Omental fat pad (tissue), 3 donors: ENCODE measurements at regions not wholly inside any gene's neighbourhood (a gene's known extent, or its start where the extent isn't known, plus 50 kb on each side); places are given as distances from the start of the nearest gene placed in this dataset.

ENCODE experiments used
- ATAC-seq: fragments of 150-250 bp; one replicate; pipeline ENCODE4 v1.9.1; 2016; ENCODE audit warnings: mild to moderate bottlenecking, moderate library complexity; ENCODE audit not compliant: low FRiP score
- DNase-seq: peaks from one replicate; pipeline ENCODE4 v3.0.0-alpha.2; 2019; ENCODE audit warnings: low spot score
- TF ChIP-seq, protein P1 (sequence below), 3 donors: fragments of 450-650 bp; IDR thresholded peaks; one replicate each; pipeline ENCODE4 v1.5.1; 2016 to 2017; ENCODE audit warnings: antibody characterized with exemption in 3 of 3, mild to moderate bottlenecking in 3 of 3, moderate library complexity in 2 of 3

DNA sequence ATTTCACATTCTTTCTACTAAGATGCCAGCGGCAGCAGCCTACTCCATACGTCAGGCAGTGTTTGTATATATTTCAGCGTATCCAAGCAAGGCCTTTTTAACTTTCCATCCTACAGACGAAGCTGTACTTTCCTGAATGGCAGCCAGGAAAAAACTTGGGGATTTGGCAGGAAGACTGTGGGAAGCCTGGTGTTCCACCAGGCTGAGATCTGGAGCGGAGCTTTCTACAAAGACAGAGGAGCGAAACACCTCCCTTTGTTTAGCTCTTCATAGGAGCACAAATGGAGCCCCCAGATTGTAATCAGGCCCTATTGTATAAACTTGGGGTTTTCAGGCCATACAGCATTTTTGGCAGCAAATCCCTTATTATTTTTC lies 143.8 kb downstream of the TES start:
- TF ChIP-seq, protein P1, sequence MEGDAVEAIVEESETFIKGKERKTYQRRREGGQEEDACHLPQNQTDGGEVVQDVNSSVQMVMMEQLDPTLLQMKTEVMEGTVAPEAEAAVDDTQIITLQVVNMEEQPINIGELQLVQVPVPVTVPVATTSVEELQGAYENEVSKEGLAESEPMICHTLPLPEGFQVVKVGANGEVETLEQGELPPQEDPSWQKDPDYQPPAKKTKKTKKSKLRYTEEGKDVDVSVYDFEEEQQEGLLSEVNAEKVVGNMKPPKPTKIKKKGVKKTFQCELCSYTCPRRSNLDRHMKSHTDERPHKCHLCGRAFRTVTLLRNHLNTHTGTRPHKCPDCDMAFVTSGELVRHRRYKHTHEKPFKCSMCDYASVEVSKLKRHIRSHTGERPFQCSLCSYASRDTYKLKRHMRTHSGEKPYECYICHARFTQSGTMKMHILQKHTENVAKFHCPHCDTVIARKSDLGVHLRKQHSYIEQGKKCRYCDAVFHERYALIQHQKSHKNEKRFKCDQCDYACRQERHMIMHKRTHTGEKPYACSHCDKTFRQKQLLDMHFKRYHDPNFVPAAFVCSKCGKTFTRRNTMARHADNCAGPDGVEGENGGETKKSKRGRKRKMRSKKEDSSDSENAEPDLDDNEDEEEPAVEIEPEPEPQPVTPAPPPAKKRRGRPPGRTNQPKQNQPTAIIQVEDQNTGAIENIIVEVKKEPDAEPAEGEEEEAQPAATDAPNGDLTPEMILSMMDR (IDR thresholded peaks at IDR 0.05), result no peak
- ATAC-seq (peak; percentile 37), DNase-seq (no peak)

DNA sequence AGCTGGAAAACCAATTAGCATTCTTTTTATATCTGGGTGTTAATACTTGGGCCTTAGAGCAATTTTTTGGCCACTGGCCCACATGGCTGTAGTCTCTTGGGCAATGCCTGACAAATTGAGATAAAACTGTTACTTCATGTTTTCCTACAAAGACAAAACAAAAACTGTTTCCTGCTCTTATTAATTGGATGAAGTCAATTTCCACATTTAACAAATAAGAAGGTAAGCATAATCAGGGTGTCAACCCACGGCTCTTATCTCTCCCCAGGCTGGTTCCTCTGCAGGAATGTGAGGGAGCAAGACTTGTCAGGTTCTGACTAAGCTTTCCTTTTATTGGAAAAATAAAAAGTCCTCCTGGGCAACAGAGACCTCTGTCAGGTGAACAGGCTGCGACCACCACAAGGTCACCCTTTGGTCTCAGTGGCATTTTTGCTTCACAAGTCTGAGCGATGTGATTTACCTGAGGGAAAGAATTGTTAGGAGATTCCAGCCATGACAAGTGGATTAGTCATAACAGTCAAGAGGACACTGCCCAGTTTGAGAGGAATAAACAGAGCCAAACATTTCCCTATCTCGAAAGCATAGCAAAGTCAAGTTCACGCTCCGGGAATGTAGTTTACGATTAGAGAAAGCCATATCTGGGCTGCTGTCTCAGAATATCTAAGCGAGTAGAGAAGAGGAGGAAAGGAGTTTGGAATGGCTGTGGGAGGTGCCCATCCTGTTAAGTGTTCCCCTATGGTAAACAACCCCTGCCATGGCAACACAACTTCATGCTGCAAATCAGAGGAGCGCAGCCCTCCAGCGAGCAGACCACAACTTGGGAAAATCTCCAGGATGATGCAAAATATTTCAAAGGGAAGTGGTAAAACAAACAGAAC lies 144.4 kb downstream of the TES start:
- ATAC-seq (peak; percentile 86), DNase-seq (peak; percentile 35)
- TF ChIP-seq, protein P1 (IDR thresholded peaks at IDR 0.05), result no peak

DNA sequence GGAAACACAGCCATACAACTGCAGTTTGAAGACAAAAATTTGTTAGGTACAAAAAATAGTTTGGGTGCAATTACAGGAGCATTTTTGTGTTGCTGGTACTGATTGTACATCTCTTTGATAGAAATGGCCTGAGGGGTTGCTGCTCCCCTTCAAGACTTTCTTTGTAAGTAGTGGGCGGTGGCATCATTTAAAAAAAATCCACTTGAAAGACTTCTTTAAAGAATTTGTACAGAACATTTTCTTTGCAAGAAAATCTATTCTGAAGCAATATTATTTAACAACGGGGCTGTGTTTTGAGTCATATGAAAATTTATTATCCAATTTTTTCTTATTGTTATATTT lies 144.1 kb upstream of the CAV2 start:
- peak; percentile 1 for ATAC-seq
- no peak for DNase-seq
- TF ChIP-seq, protein P1 (IDR thresholded peaks at IDR 0.05), result no peak

DNA sequence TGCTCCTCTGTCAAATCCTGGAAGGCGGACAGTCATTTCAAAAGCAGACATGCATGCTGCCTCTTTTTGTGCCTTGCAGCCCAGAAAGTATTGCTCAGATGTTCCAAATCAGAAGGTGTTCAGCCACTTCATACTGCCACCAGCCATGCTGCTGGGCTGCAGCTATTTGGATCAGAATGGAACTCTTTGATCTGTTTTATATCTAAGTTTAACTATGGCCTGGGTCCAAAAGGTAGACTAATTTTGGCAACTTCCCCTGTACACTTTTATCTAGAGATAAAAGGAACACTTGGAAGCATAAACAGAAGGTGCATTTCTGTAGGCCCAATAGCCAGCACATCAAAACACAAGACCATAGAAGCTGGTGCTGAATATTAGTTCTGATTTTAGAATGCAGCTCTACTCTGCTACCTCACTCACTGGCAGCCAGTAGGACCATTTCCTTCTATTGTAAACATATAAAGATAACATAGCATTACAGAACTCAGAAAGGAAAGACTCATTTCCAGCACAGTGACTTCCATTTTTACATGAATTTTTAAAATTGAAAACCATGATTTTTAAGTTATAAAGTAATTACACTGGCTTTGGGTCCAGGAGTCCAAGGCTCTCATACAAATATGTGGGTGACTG lies 143.1 kb upstream of the CAV2 start:
- DNase-seq (no peak), ATAC-seq (no peak)
- TF ChIP-seq, protein P1 (IDR thresholded peaks at IDR 0.05), result no peak

DNA sequence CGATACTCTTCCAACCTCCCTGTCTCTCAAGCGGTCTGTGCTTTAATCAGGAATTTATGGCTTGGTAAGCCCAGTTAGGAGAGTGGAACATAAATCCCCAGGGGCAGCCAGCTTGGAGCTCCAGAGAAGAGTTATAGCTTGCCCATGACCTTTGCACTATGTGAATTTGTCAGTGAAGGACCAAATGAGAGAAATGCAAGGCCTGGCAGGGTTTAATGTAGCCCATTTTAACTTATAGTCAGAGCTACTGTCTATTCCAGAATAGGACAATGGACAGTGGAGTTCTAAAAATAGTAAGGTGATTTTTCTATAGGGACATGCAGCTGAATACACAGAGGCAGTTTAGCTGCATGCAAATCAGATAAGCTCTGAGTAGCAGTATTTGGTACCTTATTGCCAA lies 142.6 kb upstream of the CAV2 start:
- TF ChIP-seq, protein P1 (IDR thresholded peaks at IDR 0.05), result no peak
- DNase-seq (no peak), ATAC-seq (no peak)

DNA sequence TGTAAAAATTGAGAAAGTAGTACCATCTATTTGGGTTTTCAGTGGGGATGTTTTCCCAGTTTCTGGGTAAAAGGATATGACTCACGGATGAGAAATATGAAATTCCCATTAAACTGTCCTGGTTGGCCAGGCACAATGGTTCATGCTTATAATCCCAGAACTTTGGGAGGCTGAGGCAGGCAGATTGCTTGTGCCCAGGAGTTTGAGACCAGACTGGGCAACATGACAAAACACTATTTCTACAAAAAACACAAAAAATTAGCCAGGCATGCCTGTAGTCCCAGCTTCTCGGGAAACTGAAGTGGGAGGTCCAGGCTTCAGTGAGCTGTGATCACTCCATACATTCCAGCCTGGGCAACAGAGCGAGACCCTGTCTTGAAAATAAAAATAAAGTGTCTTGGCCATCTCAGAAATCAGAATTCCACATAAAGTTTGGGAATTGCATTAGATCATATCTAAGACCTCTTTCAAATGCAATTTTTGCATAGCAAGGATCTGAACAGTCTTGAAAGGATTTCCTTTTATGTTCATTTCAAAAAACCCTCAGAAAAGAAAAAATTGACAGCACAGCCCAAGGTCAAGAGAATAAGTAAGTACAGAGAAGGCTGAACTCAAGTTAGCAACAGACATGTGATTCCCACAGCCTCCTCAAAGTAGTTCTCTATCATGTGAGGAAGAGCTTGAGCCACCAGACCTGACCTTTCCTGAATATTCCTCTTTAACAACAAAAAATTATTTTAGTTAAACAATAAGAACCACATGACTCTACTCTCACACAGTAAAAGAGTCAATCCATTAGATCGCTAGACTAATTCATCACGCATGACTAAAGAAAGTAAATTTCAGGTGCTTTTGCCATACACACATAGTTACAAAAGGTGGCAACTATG lies 141.5 kb upstream of the CAV2 start:
- TF ChIP-seq, protein P1 (IDR thresholded peaks at IDR 0.05), result no peak
- ATAC-seq (no peak), DNase-seq (no peak)
